ENCODE measurements at regions not wholly inside any gene's neighbourhood (a gene's known extent, or its start where the extent isn't known, plus 50 kb on each side); places are given as distances from the start of the nearest gene placed in this dataset.

DNA sequence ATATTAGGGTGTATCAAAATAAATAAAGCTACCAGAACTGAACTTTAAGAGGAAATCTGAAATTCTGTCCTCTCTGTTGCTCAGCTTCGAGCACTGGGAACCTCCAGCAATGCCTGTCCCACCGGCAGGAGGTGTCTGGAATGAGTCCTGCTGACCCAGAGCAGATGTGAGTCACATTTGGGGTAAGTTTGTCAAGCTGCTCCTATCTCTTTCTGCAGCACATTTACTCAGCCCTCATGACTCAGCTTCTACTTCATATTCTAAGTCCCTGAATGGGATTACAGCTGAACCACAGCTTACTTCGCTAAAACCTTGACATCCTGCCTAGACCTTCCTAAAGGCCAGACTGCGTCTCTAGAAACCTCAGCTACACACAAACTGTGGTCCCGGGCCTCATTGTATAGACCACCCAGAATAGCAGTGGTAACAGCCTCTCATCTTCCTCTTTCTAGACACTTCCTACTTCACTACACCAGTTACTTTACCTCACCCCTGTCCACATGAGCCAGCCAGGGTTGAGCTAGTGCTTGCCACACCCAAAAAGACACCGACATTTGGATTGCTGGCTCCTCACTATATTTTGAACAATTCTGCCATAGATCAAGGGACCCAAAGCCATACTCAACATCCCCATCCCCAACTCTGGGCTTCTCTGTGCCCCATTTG lies 109.6 kb upstream of the TMCO5A start:
- DNase-seq (ENCODE audit: low read depth in 4 of 4, low spot score in 3 of 4) = no peak

DNA sequence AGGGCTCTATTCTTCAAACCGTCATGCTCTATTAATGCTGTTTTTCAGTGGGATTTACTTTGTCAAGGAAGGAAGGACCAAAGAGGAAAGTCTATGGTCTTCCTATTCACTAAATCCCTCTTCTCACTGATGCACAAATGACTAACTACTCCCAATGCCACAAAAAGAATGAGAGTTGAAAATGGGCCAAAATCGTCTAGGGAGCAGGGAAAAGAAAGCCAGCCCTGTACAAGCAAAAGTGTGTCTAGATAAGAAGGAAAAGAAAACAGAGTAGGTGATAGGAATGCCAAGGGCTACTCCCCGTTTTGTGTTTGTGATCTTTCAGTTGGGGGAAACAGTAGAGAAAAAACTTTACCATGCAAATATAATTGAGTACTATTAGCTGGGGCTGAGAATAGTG lies 97.2 kb upstream of the TMCO5A start:
- no peak for DNase-seq (ENCODE audit: low read depth in 4 of 4, low spot score in 3 of 4)

DNA sequence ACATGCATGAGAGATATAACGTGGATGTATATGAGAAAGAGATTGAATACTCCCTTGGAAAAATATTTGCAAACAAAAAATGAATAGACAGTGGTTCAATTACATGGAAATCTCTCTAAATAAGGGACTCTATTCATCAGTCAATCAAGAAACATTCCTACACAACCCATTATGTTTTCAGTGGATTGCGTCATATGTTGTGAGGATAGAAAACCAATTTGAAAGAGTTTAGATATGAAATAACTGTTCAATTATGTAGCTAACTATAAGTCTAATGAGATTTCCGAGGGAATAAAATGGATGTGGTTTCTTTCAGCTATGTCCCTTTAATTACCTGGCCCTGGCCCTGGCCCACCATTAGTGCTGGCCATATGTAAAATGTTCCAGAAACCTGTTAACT lies 86.7 kb upstream of the TMCO5A start:
- DNase-seq (ENCODE audit: low read depth in 4 of 4, low spot score in 3 of 4) = no peak

DNA sequence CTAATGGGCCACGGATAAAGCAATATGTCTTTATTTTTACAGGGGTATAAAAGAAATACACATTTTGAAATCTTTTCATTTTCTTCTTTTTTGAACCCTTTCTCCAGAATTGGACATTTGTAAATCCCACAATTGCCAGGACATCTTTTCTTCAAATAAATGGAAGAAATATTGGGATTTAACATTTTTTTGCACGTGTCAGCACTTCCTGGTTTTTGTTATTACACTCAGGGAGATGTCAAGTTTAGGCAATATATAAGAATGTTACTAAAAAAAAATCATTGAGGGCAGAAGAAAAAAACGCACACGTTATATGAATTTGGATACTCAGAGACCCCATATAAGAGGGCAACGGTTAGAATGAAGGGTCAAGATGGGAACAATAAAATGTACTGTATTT lies 78.3 kb upstream of the TMCO5A start:
- no peak for DNase-seq (ENCODE audit: low read depth in 4 of 4, low spot score in 3 of 4)

DNA sequence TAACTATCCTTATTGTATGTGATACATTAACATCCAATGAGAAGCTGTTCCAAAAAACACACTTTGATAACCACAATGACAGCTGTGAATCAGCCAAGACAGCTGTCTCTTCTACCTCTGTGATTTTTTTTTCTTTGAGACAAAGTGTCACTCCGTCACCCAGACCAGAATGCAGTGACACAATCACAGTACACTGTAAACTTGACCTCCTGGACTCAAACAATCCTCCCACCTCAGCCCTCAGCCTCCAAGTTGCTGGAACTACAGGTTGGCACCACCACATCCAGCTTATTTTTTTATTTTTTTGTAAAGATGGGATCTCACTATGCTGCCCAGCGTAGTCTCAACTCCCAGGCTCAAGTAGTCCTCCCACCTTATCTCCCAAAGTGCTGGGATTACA lies 73.5 kb upstream of the TMCO5A start:
- no peak for DNase-seq (ENCODE audit: low read depth in 4 of 4, low spot score in 3 of 4)

DNA sequence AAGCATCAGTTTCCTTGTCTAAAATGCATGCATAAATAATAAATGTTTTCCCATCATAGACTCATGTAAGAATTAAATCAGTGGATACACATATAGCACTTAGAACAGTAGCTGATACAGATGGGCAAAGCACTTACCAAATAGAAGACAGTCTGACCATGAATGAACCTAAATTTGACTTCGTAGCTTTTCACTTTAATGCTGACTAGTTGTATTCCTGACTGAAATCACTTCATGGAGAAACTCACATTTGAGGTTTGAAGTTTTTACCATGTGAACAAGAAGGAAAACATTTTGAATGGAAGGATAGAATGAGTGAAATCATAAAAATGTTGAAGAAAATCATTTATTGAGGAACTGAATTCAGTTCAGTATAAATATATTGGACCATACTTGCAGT lies 68.8 kb upstream of the TMCO5A start:
- no peak for DNase-seq (ENCODE audit: low read depth in 4 of 4, low spot score in 3 of 4)

DNA sequence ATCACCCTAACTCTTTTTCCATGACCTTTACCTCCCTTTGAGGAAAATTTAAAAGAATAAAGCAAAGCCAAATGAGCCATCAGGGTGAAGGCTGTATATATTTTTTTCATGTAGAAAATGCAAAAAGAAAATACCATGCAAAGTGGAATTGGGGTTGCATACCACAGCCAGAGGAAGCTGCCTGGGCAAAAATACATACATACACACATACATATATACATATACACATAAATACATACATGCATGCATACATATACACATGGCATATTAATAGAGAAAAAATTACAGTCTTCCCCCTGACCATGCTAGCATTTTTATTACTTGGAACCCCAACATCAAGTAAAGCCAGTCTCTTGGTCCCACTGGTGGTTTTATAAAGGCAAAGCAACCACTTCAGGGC lies 63.7 kb upstream of the TMCO5A start:
- no peak for DNase-seq (ENCODE audit: low read depth in 4 of 4, low spot score in 3 of 4)

DNA sequence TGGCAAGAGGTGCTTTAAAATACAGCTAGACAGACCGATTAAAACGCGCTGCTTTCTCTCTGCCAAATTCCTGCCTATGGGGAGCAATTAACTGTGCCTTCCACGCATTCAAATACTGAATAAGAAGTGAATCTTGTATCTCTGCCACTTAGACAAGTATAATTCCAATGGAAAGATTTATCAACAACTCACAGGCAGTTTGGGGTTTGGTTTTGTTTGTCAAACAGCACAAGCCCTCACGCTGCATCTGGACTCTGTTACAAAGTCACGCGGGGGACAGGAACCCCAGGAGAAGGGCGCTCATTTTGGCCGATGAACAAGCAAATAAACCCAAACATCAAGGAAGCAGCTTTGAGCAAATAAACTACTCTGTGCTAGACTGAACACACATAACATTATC lies 61.8 kb upstream of the TMCO5A start:
- DNase-seq (ENCODE audit: low read depth in 4 of 4, low spot score in 3 of 4) = no peak

DNA sequence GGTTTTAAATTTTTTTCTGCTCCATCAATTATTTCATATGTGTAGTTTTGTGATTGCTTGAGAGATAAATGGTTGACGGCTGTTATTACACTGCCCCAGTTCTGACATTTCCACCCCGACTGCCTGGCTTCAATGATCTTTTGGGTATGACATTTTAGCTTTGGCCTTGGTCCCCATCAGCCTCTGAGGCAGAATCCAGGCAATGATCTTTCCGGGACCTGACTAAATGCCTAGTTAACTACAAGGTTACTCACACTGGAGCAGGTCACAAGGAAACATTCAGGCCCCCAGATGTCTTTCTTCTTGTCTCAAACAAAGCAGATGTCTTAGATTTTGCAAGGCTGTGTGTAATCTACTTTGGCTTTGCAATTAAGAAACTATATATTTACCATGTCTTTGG lies 61.1 kb upstream of the TMCO5A start:
- DNase-seq (ENCODE audit: low read depth in 4 of 4, low spot score in 3 of 4) = no peak

DNA sequence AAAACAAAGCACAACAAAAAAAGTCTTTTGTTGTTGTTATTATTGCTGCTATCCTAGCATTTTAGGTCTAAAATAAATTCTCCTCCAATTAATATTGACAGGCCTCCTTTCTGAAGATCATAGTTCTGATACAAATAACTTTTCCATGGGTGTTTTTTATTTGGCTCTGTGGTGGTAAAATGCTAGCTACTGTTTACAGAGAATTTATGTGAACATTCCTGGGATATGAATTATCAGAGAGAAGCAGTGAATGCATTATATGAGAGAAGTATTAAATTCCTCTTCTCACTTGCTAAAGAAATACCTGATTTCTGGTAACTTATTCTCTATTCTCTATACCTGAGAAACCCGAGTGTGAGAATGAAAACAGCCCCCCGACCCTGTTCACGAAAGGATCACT lies 57.5 kb upstream of the TMCO5A start:
- DNase-seq (ENCODE audit: low read depth in 4 of 4, low spot score in 3 of 4) = no peak

DNA sequence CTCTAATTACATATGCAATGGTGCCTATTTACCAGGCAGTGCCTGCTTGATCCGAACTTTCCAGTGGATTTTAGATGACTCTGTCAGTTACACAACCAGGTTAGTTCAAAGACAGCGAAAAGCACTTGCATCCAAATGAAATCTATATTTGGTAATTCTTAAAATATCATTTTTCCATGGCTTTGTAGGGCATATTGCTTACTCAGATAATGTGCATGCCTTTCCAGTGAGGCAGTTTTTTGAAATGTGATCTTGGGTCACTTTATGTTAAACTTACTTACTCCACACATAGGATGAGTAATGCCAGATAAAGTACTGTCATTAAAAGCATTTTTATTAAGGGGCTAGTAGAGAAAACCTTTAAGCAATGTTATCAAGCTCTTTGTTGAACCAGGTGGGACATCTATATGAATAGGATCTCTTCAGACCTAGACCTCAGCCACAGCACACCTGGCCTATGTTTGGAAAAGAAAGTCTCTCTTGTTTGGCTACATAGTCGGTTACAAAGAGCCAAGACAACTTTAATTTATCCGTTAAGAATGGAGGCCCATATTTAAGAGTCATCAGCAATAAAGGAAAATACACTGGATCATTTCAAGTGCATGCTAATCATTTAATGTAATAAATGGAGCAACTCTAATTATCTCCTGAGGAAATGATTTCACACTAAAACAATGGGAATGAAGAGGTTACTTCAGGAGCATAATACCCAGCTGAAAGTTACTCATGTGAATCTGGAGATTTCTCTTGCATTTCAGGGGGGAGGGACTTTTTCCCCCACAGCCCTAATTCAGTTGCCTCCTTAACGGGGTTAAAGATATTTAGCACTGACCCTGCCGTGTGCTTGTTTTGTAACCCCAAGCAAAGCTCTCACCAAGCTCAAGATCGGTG lies 56.3 kb upstream of the TMCO5A start:
- DNase-seq (ENCODE audit: low read depth in 4 of 4, low spot score in 3 of 4) = no peak

DNA sequence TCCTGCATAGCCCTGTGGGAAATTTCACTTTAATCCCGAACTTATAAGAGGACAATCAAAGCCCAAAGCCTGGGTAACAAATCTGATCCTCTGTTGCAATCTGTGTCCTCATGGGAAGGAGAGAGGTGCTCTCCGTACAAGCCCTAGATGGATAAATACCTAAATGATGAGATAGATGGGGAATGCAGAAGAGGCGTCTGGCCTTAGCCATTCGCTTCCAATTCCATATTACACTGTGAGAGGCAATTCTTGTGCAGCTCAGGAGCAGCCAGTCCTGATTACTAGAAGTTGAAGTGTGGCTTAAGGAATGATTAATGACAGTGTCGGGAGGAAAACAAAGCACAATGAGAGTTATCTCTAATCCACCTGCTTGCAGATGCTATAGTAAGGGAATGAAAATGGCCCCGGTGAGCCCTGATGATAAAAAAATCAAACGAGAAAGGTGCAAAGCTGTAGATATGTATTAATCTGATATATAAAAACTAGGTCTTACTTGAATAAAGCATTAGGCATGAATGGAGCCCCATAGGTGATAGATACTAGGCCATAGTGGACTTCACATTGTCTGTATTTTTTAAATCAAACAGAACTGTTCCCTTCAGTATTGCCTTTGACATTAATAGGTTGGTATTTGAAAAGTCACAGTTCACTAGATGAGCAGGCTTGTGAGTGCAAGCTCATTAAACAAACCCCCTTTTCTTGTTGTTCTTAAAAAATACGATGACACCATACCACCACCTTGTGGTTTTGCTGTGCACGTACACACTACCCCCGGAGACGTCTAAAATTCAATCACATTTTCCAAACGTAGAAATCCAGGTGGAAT lies 54.2 kb upstream of the TMCO5A start:
- DNase-seq (ENCODE audit: low read depth in 4 of 4, low spot score in 3 of 4) = peak in 2 of 4 donors; percentile 39 to 52

DNA sequence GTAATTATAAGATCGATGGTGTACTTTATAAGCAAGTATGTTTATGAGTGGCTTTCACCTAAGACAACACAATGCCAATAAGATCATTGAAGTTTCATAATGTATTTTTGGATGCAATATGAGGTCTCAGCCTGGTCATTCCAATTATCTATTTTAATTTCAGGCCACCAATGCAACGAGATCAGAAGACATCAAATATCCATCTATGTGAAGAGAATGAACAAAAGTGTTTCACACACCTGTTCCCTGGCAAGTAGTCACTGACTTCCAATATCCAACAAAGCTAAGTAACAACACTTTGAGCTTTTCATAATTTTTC lies 53.6 kb upstream of the TMCO5A start:
- no peak for DNase-seq (ENCODE audit: low read depth in 4 of 4, low spot score in 3 of 4)

DNA sequence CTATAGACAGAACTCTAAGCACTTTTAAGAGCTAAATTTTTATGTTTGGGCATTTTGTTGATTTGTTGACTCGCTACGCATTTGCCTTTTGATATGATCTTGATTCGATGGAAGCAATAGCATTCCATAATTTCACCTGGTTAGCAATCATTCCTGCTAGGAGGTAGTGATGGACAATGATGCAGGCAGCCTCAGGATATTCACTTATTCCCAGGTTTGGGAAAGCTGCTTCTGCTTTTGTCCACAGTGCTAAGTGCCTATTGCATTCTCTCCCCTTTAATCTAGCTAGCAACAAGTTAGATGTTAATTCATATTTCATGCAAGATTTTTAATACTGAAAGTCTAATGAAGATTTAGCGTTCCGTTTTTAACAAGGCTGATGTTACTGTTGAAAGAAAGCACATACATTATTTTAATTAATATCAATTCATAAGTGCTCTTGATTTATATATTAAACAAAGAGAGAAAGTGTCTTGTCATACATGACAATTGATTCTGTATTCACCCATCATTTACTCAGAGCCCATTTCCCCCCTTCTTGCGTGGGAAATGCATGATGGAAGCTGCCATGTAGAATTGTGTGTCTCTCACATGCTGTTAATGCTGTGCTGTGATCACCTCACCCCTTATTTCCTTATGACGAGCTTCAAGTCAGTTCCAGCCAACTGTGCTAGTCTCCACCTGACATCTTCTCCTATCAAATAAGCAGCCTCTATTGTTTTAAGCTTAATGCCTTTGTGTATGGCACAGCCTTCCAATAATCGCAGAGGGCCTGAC lies 53.0 kb upstream of the TMCO5A start:
- DNase-seq (ENCODE audit: low read depth in 4 of 4, low spot score in 3 of 4) = no peak

DNA sequence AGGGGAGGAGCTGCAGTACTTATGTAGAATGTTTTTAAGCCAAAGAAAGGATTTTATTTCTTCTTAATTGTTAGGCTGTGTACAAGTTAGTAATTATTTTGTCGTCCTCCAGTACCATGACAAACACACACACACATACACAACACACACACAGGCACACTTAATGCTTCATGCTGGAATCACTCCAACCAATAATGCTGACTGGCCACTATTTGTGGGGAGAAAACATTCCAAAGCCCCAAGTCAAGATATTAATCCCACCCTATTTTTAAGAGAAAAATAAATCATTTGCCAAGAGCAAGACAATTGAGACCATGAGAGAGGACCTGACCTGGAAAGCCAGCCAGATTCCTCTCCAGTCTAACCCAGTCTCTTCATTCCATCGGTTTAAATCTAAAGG lies 51.8 kb upstream of the TMCO5A start:
- no peak for DNase-seq (ENCODE audit: low read depth in 4 of 4, low spot score in 3 of 4)

All from left renal pelvis (tissue), 4 donors.